ENCODE measurements at regions not wholly inside any gene's neighbourhood (a gene's known extent, or its start where the extent isn't known, plus 50 kb on each side); places are given as distances from the start of the nearest gene placed in this dataset.

DNA sequence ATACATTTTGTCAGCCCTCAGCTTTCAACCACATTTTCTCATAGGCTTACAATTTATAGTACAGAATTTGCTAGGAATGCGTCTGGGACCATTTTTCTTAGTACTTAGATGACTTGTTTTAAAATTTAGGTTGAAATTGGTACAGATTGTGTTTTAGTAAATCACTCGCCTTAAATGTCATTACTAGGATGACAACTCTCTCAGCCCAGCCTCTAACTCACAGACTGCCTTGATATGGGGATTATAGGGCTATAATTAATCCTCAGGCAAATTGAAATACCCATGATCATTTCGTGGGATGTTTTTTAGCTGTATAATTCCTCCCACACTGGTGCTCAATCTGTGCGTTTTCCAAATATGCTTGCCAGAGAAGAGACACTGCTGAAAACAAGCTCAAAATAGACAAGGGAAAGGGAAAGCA lies 299.7 kb upstream of the AKR1E2 start:
- TF ChIP-seq CTCF (IDR thresholded peaks at IDR 0.05) (no peak), POLR2AphosphoS5 (IDR thresholded peaks at IDR 0.05) (no peak), EP300 (IDR thresholded peaks at IDR 0.05; ENCODE audit: low read depth) (no peak), POLR2A (IDR thresholded peaks at IDR 0.05) (no peak)
